HepG2 (cell line): ENCODE measurements at regions not wholly inside any gene's neighbourhood (a gene's known extent, or its start where the extent isn't known, plus 50 kb on each side); places are given as distances from the start of the nearest gene placed in this dataset.

Experiments
- EP300 ChIP-seq, 3 experiments: sonication (generic) in 1 of 3; formaldehyde crosslinking in 1 of 3; IDR thresholded peaks; 2 replicates each; pipeline versions ENCODE4 v1.5.1 to v1.6.1; 2011 to 2020; ENCODE audit warnings: low read depth in 2 of 3, low read length in 2 of 3, borderline replicate concordance in 1 of 3, improper control_type of control experiment in 1 of 3, mild to moderate bottlenecking in 1 of 3, missing genetic modification reagents in 1 of 3, moderate library complexity in 1 of 3
- FOXJ3 ChIP-seq: sonication (generic); formaldehyde crosslinking; IDR thresholded peaks from 2 replicates; pipeline ENCODE4 v1.4.0; 2020; ENCODE audit warnings: missing genetic modification reagents, mild to moderate bottlenecking, borderline replicate concordance
- KDM4B ChIP-seq: sonication (generic); formaldehyde crosslinking; IDR thresholded peaks from 2 replicates; pipeline ENCODE4 v1.4.0; 2020; ENCODE audit warnings: missing genetic modification reagents
- MAFK ChIP-seq, 2 experiments: IDR thresholded peaks in 1 of 2; conservative IDR thresholded peaks in 1 of 2; 2 replicates each; pipeline ENCODE4 v1.6.1; 2011; ENCODE audit warnings: improper control_type of control experiment in 2 of 2, low read length in 2 of 2
- MEF2D ChIP-seq: sonication (generic); formaldehyde crosslinking; IDR thresholded peaks from 2 replicates; pipeline ENCODE4 v1.5.1; 2020; ENCODE audit warnings: mild to moderate bottlenecking, missing genetic modification reagents
- NBN ChIP-seq: fragments of 450-650 bp; conservative IDR thresholded peaks from 2 replicates; pipeline ENCODE4 v1.6.1; 2017
- NR2C2 ChIP-seq: sonication (generic); formaldehyde crosslinking; IDR thresholded peaks from 2 replicates; pipeline ENCODE4 v1.4.0; 2020; ENCODE audit warnings: missing genetic modification reagents, mild to moderate bottlenecking, moderate library complexity, borderline replicate concordance
- ZNF274 ChIP-seq: sonication (generic); formaldehyde crosslinking; IDR thresholded peaks from 2 replicates; pipeline ENCODE4 v1.5.1; 2020; ENCODE audit warnings: mild to moderate bottlenecking, missing genetic modification reagents
- TF ChIP-seq, protein P1 (sequence below): sonication (generic); formaldehyde crosslinking; IDR thresholded peaks from 2 replicates; pipeline ENCODE4 v1.4.0; 2020; ENCODE audit warnings: missing genetic modification reagents
- TF ChIP-seq, protein P2 (sequence below): sonication (generic); formaldehyde crosslinking; conservative IDR thresholded peaks from 2 replicates; pipeline ENCODE4 v1.4.0; 2020; ENCODE audit warnings: missing genetic modification reagents
- TF ChIP-seq, protein P3 (sequence below): sonication (generic); formaldehyde crosslinking; IDR thresholded peaks from 2 replicates; pipeline ENCODE4 v1.5.0; 2020; ENCODE audit warnings: mild to moderate bottlenecking, missing genetic modification reagents, moderate library complexity

DNA sequence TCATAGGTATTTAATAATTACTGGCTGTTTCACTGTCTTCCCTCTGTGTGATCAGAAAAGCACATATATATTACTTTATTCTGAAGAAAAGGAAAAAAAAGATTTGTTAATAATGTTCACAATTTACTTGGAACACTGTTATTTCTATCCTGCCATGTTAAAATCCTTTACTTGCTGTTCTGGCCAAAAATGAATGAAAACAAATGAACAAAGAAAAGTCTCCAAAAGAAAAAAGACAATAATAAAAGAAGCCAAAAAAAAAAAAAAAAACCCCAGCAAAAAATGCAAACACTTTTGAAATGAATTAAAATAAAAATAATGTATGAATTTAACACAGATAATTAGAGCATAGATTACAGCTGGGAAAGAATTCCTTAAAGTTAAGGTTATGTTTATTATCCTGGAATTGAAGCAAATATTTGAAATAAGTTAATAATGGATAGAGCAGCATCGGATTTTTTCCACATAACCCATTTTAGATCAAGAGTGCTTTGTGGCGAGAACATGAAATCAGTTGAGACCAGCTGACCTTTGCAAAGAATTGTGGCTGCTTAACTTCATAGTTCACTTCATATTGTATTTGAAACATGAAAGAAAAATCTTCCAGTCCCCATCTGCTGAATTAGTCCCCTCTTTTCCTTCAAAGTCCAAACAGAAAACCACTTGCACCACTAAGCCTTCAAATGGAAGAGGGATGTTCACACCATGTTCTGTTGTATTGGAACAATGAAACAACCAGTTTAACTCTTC lies 444.8 kb downstream of the ADAMTS20 start:
- TF ChIP-seq, protein P1, sequence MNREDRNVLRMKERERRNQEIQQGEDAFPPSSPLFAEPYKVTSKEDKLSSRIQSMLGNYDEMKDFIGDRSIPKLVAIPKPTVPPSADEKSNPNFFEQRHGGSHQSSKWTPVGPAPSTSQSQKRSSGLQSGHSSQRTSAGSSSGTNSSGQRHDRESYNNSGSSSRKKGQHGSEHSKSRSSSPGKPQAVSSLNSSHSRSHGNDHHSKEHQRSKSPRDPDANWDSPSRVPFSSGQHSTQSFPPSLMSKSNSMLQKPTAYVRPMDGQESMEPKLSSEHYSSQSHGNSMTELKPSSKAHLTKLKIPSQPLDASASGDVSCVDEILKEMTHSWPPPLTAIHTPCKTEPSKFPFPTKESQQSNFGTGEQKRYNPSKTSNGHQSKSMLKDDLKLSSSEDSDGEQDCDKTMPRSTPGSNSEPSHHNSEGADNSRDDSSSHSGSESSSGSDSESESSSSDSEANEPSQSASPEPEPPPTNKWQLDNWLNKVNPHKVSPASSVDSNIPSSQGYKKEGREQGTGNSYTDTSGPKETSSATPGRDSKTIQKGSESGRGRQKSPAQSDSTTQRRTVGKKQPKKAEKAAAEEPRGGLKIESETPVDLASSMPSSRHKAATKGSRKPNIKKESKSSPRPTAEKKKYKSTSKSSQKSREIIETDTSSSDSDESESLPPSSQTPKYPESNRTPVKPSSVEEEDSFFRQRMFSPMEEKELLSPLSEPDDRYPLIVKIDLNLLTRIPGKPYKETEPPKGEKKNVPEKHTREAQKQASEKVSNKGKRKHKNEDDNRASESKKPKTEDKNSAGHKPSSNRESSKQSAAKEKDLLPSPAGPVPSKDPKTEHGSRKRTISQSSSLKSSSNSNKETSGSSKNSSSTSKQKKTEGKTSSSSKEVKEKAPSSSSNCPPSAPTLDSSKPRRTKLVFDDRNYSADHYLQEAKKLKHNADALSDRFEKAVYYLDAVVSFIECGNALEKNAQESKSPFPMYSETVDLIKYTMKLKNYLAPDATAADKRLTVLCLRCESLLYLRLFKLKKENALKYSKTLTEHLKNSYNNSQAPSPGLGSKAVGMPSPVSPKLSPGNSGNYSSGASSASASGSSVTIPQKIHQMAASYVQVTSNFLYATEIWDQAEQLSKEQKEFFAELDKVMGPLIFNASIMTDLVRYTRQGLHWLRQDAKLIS (CRISPR knock-in tag), result no peak
- TF ChIP-seq NBN, result no peak
- no peak for TF ChIP-seq NR2C2 (CRISPR knock-in tag)
- no peak for TF ChIP-seq MEF2D (CRISPR knock-in tag)
- TF ChIP-seq MAFK (conservative IDR thresholded peaks at IDR 0.05 in 1 of 2, IDR thresholded peaks at IDR 0.05 in 1 of 2; ENCODE audit: low read length in 2 of 2), result no peak
- TF ChIP-seq ZNF274 (CRISPR knock-in tag), result no peak
- TF ChIP-seq, protein P2, sequence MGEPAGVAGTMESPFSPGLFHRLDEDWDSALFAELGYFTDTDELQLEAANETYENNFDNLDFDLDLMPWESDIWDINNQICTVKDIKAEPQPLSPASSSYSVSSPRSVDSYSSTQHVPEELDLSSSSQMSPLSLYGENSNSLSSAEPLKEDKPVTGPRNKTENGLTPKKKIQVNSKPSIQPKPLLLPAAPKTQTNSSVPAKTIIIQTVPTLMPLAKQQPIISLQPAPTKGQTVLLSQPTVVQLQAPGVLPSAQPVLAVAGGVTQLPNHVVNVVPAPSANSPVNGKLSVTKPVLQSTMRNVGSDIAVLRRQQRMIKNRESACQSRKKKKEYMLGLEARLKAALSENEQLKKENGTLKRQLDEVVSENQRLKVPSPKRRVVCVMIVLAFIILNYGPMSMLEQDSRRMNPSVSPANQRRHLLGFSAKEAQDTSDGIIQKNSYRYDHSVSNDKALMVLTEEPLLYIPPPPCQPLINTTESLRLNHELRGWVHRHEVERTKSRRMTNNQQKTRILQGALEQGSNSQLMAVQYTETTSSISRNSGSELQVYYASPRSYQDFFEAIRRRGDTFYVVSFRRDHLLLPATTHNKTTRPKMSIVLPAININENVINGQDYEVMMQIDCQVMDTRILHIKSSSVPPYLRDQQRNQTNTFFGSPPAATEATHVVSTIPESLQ (CRISPR knock-in tag), result no peak
- no peak for TF ChIP-seq FOXJ3 (CRISPR knock-in tag)
- no peak for TF ChIP-seq EP300 (IDR thresholded peaks at IDR 0.05; ENCODE audit: low read depth in 2 of 2, low read length in 2 of 2)
- no peak for TF ChIP-seq EP300 (CRISPR knock-in tag; IDR thresholded peaks at IDR 0.05; ENCODE audit: borderline replicate concordance)
- TF ChIP-seq KDM4B, result no peak
- TF ChIP-seq, protein P3, sequence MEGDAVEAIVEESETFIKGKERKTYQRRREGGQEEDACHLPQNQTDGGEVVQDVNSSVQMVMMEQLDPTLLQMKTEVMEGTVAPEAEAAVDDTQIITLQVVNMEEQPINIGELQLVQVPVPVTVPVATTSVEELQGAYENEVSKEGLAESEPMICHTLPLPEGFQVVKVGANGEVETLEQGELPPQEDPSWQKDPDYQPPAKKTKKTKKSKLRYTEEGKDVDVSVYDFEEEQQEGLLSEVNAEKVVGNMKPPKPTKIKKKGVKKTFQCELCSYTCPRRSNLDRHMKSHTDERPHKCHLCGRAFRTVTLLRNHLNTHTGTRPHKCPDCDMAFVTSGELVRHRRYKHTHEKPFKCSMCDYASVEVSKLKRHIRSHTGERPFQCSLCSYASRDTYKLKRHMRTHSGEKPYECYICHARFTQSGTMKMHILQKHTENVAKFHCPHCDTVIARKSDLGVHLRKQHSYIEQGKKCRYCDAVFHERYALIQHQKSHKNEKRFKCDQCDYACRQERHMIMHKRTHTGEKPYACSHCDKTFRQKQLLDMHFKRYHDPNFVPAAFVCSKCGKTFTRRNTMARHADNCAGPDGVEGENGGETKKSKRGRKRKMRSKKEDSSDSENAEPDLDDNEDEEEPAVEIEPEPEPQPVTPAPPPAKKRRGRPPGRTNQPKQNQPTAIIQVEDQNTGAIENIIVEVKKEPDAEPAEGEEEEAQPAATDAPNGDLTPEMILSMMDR (CRISPR knock-in tag), result no peak
